ENCODE measurements at regions not wholly inside any gene's neighbourhood (a gene's known extent, or its start where the extent isn't known, plus 50 kb on each side); places are given as distances from the start of the nearest gene placed in this dataset.

DNA sequence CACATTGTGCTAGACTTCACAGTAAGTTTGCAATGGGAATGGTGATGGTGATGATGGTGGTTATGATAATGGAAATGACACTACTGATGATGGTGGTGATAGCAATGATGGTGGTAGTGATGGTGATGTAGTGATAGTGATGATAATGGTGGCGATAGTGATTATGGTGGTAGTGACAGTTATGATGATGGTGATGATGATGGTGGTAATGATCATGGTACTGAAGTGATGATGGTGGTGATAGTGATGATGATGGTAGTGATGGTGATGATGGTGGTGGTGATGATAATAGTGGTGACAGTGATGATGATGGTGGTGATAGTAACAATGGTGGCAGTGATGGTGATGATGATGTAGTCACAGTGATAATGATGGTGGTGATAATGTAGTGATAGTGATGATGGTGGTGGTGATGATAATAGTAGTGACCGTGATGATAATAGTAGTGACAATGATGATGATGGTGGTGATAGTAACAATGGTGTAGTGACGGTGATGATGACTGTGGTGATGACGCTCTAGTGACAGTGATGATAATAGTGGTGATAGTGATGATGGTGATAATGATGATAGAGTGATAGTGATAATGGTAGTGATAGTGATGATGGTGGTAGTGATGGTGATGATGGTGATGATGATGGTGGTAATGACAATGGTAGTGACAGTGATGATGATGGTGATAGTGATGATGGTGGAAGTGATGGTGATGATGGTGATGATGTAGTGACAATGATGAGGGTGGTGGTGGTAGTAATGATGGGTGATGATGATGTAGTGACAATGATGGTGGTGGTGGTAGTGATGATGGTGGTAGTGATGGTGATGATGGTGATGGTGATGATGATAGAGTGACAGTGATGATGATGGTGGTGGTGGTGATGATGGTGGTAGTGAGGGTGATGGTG lies 222.9 kb upstream of the PWP1 start:
- Histone ChIP-seq H3F3A (ENCODE audit: low read depth) (no peaks in the 10 kb centered on the region), H3K4me1 (ENCODE audit: insufficient read depth, low read length, poor library complexity, severe bottlenecking) (no peaks in the 10 kb centered on the region), H3K79me2 (ENCODE audit: insufficient read depth, low read length) (no peaks in the 10 kb centered on the region), H3K27me3 (ENCODE audit: insufficient read depth, low read length, poor library complexity, severe bottlenecking) (no peaks in the 10 kb centered on the region), H3K36me3 (ENCODE audit: insufficient read depth, low read length) (no peaks in the 10 kb centered on the region), H3K4me3 (ENCODE audit: low read length, poor library complexity, severe bottlenecking) (no peak overlapping the region), H2AFZ (ENCODE audit: low read length) (no peak overlapping the region), H3K9ac (ENCODE audit: low read depth, low read length, poor library complexity, severe bottlenecking) (no peak overlapping the region), H3K4me2 (ENCODE audit: low read depth, low read length, poor library complexity, severe bottlenecking) (no peak overlapping the region), H3K9me2 (replicated peaks; ENCODE audit: low read depth, low read length) (no peaks in the 10 kb centered on the region), H4K20me1 (ENCODE audit: insufficient read depth, low read length, poor library complexity, severe bottlenecking) (no peaks in the 10 kb centered on the region), H3K9me3 (ENCODE audit: insufficient read depth, low read depth, low read length) (no peaks in the 10 kb centered on the region)
- TF ChIP-seq, protein P1, sequence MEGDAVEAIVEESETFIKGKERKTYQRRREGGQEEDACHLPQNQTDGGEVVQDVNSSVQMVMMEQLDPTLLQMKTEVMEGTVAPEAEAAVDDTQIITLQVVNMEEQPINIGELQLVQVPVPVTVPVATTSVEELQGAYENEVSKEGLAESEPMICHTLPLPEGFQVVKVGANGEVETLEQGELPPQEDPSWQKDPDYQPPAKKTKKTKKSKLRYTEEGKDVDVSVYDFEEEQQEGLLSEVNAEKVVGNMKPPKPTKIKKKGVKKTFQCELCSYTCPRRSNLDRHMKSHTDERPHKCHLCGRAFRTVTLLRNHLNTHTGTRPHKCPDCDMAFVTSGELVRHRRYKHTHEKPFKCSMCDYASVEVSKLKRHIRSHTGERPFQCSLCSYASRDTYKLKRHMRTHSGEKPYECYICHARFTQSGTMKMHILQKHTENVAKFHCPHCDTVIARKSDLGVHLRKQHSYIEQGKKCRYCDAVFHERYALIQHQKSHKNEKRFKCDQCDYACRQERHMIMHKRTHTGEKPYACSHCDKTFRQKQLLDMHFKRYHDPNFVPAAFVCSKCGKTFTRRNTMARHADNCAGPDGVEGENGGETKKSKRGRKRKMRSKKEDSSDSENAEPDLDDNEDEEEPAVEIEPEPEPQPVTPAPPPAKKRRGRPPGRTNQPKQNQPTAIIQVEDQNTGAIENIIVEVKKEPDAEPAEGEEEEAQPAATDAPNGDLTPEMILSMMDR (conservative IDR thresholded peaks at IDR 0.05; ENCODE audit: low read length) = no peak
- no peak for TF ChIP-seq EZH2phosphoT487 (IDR thresholded peaks at IDR 0.05; ENCODE audit: borderline replicate concordance)

DNA sequence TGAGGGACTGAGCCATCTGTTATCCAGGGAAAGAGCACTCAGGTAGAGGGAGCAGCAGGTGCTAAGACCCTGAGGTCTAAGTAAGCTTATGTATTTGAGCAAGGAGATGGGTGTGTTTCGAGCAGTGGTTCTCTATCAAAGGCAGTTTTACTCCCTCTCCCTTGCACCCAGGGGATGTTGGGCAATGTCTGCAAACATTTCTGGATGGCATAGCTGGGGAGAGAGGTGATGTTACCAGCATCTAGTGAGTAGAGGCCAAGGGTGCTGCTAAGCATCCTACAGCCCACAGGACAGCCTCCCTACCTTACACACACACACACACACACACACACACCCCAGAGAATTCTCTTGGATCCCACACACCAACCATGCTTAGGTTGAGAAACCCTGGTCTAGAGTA lies 221.0 kb upstream of the PWP1 start:
- Histone ChIP-seq H3K4me1 (ENCODE audit: insufficient read depth, low read length, poor library complexity, severe bottlenecking) (peaks cover 16% of the 10 kb centered on the region), H3K9me2 (replicated peaks; ENCODE audit: low read depth, low read length) (no peaks in the 10 kb centered on the region), H3K9me3 (ENCODE audit: insufficient read depth, low read depth, low read length) (no peaks in the 10 kb centered on the region), H3K36me3 (ENCODE audit: insufficient read depth, low read length) (no peaks in the 10 kb centered on the region), H4K20me1 (ENCODE audit: insufficient read depth, low read length, poor library complexity, severe bottlenecking) (no peaks in the 10 kb centered on the region), H3K4me2 (ENCODE audit: low read depth, low read length, poor library complexity, severe bottlenecking) (no peak overlapping the region), H3K27me3 (ENCODE audit: insufficient read depth, low read length, poor library complexity, severe bottlenecking) (no peaks in the 10 kb centered on the region), H3K4me3 (ENCODE audit: low read length, poor library complexity, severe bottlenecking) (no peak overlapping the region), H3K79me2 (ENCODE audit: insufficient read depth, low read length) (no peaks in the 10 kb centered on the region), H3F3A (ENCODE audit: low read depth) (no peaks in the 10 kb centered on the region), H2AFZ (ENCODE audit: low read length) (no peak overlapping the region), H3K9ac (ENCODE audit: low read depth, low read length, poor library complexity, severe bottlenecking) (no peak overlapping the region)
- TF ChIP-seq EZH2phosphoT487 (IDR thresholded peaks at IDR 0.05; ENCODE audit: borderline replicate concordance) = no peak
- TF ChIP-seq, protein P1 (conservative IDR thresholded peaks at IDR 0.05; ENCODE audit: low read length) = no peak

DNA sequence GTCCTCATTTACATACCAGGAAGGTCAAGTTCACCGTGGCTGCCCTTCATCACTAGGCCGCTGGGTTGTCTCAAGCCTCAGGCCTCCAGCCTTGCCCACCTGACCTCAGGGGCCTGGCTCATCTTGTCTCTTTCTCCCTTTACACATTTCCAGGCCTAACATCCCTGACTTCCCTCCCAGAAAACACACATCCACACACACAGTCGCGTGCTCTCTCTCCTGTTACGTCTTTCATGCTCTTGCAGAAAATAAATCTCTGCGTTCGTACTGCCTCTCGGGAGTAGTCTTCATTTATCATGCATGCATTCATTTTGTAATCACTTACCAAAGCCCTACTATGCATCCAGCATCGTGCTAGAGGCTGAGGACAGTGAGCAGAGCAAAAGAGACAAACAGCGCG lies 220.0 kb upstream of the PWP1 start:
- Histone ChIP-seq H3F3A (ENCODE audit: low read depth) (no peaks in the 10 kb centered on the region), H3K9me3 (ENCODE audit: insufficient read depth, low read depth, low read length) (no peaks in the 10 kb centered on the region), H3K4me3 (ENCODE audit: low read length, poor library complexity, severe bottlenecking) (no peak overlapping the region), H3K9me2 (replicated peaks; ENCODE audit: low read depth, low read length) (no peaks in the 10 kb centered on the region), H2AFZ (ENCODE audit: low read length) (no peak overlapping the region), H3K9ac (ENCODE audit: low read depth, low read length, poor library complexity, severe bottlenecking) (no peak overlapping the region), H4K20me1 (ENCODE audit: insufficient read depth, low read length, poor library complexity, severe bottlenecking) (no peaks in the 10 kb centered on the region), H3K79me2 (ENCODE audit: insufficient read depth, low read length) (no peaks in the 10 kb centered on the region), H3K4me2 (ENCODE audit: low read depth, low read length, poor library complexity, severe bottlenecking) (no peak overlapping the region), H3K36me3 (ENCODE audit: insufficient read depth, low read length) (no peaks in the 10 kb centered on the region), H3K4me1 (ENCODE audit: insufficient read depth, low read length, poor library complexity, severe bottlenecking) (peaks cover 16% of the 10 kb centered on the region), H3K27me3 (ENCODE audit: insufficient read depth, low read length, poor library complexity, severe bottlenecking) (no peaks in the 10 kb centered on the region)
- no peak for TF ChIP-seq EZH2phosphoT487 (IDR thresholded peaks at IDR 0.05; ENCODE audit: borderline replicate concordance)
- TF ChIP-seq, protein P1 (conservative IDR thresholded peaks at IDR 0.05; ENCODE audit: low read length) = no peak
